ENCODE measurements at regions not wholly inside any gene's neighbourhood (a gene's known extent, or its start where the extent isn't known, plus 50 kb on each side); places are given as distances from the start of the nearest gene placed in this dataset.

DNA sequence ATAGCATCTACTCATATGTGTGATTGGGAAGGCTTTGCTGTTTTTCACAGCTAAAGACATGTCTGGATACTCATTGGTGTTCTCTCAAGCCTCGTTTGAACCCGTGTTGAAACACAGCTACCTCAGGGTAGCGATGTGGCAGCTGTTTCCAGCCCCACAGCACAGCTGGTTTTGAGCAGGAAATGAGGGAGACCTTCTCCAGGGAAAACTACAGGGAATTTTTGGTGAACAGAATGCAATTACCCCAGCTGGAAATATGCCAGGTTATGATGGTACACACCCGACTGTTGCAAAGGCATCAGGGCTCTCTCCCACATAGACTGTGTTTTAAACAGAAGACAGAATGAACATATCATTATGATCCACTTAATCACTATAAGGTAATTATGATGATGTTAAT is 828.9 kb downstream of the VRK1 start:
- TF ChIP-seq, protein P1, sequence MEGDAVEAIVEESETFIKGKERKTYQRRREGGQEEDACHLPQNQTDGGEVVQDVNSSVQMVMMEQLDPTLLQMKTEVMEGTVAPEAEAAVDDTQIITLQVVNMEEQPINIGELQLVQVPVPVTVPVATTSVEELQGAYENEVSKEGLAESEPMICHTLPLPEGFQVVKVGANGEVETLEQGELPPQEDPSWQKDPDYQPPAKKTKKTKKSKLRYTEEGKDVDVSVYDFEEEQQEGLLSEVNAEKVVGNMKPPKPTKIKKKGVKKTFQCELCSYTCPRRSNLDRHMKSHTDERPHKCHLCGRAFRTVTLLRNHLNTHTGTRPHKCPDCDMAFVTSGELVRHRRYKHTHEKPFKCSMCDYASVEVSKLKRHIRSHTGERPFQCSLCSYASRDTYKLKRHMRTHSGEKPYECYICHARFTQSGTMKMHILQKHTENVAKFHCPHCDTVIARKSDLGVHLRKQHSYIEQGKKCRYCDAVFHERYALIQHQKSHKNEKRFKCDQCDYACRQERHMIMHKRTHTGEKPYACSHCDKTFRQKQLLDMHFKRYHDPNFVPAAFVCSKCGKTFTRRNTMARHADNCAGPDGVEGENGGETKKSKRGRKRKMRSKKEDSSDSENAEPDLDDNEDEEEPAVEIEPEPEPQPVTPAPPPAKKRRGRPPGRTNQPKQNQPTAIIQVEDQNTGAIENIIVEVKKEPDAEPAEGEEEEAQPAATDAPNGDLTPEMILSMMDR (IDR thresholded peaks at IDR 0.05): no peak
- no peak for TF ChIP-seq POLR2A (IDR thresholded peaks at IDR 0.05)
- no peak for TF ChIP-seq POLR2AphosphoS5 (IDR thresholded peaks at IDR 0.05)

Data from prostate gland (tissue), 2 donors.